A549 (cell line): ENCODE measurements at regions not wholly inside any gene's neighbourhood (a gene's known extent, or its start where the extent isn't known, plus 50 kb on each side); places are given as distances from the start of the nearest gene placed in this dataset.

Experiments
- ATAC-seq, 2 experiments: fragments of 200-7000 bp in 1 of 2; fragments of >200 bp in 1 of 2; cut with Nextera tagmentation in 1 of 2; cut with Tn5 transposase in 1 of 2; 3 replicates each; pipeline versions ENCODE4 v1.8.0 to v1.9.1; 2018 to 2020; ENCODE audit warnings: mild to moderate bottlenecking in 1 of 2, moderate library complexity in 1 of 2
- CTCF ChIA-PET: fragments of 300-600 bp; sonication (Branson Sonifier 250); formaldehyde crosslinking; extraction: SDS; loops from one replicate; lab custom pipeline; 2021; ENCODE audit warnings: antibody characterized with exemption, inconsistent platforms; lab: Yijun Ruan, JAX
- POLR2A ChIA-PET: fragments of 350-600 bp; formaldehyde crosslinking; extraction: SDS; loops from one replicate; lab custom pipeline; 2021; ENCODE audit warnings: antibody characterized with exemption, inconsistent platforms; lab: Yijun Ruan, JAX
- DNase-seq, 2 experiments: peaks; one replicate each; pipeline versions ENCODE4 v3.0.0 to v3.0.0-alpha.2; 2011 to 2016; ENCODE audit warnings: low read depth in 1 of 2, low spot score in 1 of 2
- FAIRE-seq: peaks from 2 replicates; lab custom pipeline; 2011; peaks lifted over from hg19 to GRCh38; lab: Jason Lieb, UNC
- H3K27ac ChIP-seq, 2 experiments: fragments of >200 bp; sonication (Bioruptor Twin); formaldehyde crosslinking; 3 replicates each; pipeline ENCODE4 v1.5.1; 2016 to 2017
- H3K4me1 ChIP-seq: fragments of >200 bp; sonication (Bioruptor Twin); formaldehyde crosslinking; 3 replicates; pipeline ENCODE4 v1.6.1; 2016
- H3K4me2 ChIP-seq: fragments of >200 bp; sonication (Bioruptor Twin); formaldehyde crosslinking; 3 replicates; pipeline ENCODE4 v1.6.1; 2016
- H3K4me3 ChIP-seq: fragments of >200 bp; sonication (Bioruptor Twin); formaldehyde crosslinking; 3 replicates; pipeline ENCODE4 v1.5.1; 2016
- H3K9me3 ChIP-seq: fragments of >200 bp; sonication (Bioruptor Twin); formaldehyde crosslinking; 3 replicates; pipeline ENCODE4 v1.6.1; 2016
- BCL3 ChIP-seq: fragments of >200 bp; sonication (Bioruptor Twin); formaldehyde crosslinking; IDR thresholded peaks from 3 replicates; pipeline ENCODE4 v1.6.1; 2016
- ESRRA ChIP-seq: fragments of 150-350 bp; IDR thresholded peaks from 2 replicates; pipeline ENCODE4 v1.6.1; 2014; ENCODE audit warnings: mild to moderate bottlenecking, low read length, borderline replicate concordance
- FOXS1 ChIP-seq: fragments of 250-450 bp; sonication (Bioruptor Pico); IDR thresholded peaks from 2 replicates; pipeline ENCODE4 v1.5.0; 2020; ENCODE audit warnings: mild to moderate bottlenecking, moderate library complexity
- HEYL ChIP-seq: fragments of 250-450 bp; sonication (Bioruptor Pico); IDR thresholded peaks from 2 replicates; pipeline ENCODE4 v1.8.0; 2021; ENCODE audit warnings: mild to moderate bottlenecking, moderate library complexity
- HOXA7 ChIP-seq: fragments of 250-450 bp; sonication (Bioruptor Pico); IDR thresholded peaks from 2 replicates; pipeline ENCODE4 v1.5.0; 2020; ENCODE audit warnings: mild to moderate bottlenecking, moderate library complexity
- HOXB13 ChIP-seq: fragments of 250-450 bp; sonication (Bioruptor Pico); IDR thresholded peaks from 2 replicates; pipeline ENCODE4 v1.5.0; 2020; ENCODE audit warnings: low read depth, mild to moderate bottlenecking, moderate library complexity
- JUN ChIP-seq, 2 experiments: fragments of >200 bp; sonication (Bioruptor Twin); formaldehyde crosslinking; IDR thresholded peaks; 2 replicates in 1 of 2; 3 replicates in 1 of 2; pipeline ENCODE4 v1.6.1; 2016 to 2017
- JUNB ChIP-seq: fragments of >200 bp; sonication (Bioruptor Twin); formaldehyde crosslinking; IDR thresholded peaks from 2 replicates; pipeline ENCODE4 v1.6.1; 2016
- KDM5A ChIP-seq: fragments of 200-600 bp; sonication (generic); IDR thresholded peaks from 2 replicates; pipeline ENCODE4 v1.6.1; 2016; ENCODE audit warnings: antibody characterized with exemption, mild to moderate bottlenecking
- NFE2L2 ChIP-seq: fragments of 150-350 bp; conservative IDR thresholded peaks from 2 replicates; pipeline ENCODE4 v1.6.1; 2014; ENCODE audit warnings: low read length
- PHF8 ChIP-seq: fragments of 200-600 bp; sonication (generic); IDR thresholded peaks from 2 replicates; pipeline ENCODE4 v1.6.1; 2016; ENCODE audit warnings: low read depth, mild to moderate bottlenecking, antibody characterized with exemption, moderate library complexity, borderline replicate concordance
- POLR2AphosphoS2 ChIP-seq: conservative IDR thresholded peaks from 2 replicates; pipeline ENCODE4 v1.6.1; 2012; ENCODE audit warnings: low read length, improper control_type of control experiment, inconsistent platforms
- RAD21 ChIP-seq, 2 experiments: fragments of >200 bp in 1 of 2; sonication (Bioruptor Twin) in 1 of 2; formaldehyde crosslinking in 1 of 2; IDR thresholded peaks in 1 of 2; conservative IDR thresholded peaks in 1 of 2; 2 replicates in 1 of 2; 3 replicates in 1 of 2; pipeline ENCODE4 v1.6.1; 2012 to 2018; ENCODE audit warnings: inconsistent platforms in 1 of 2
- RARB ChIP-seq: fragments of 250-450 bp; sonication (Bioruptor Pico); IDR thresholded peaks from 2 replicates; pipeline ENCODE4 v1.8.0; 2021; ENCODE audit warnings: mild to moderate bottlenecking, moderate library complexity
- REST ChIP-seq: fragments of 200-600 bp; sonication (generic); IDR thresholded peaks from 2 replicates; pipeline ENCODE4 v1.6.1; 2016; ENCODE audit warnings: antibody characterized with exemption, mild to moderate bottlenecking, moderate library complexity
- TFCP2L1 ChIP-seq: fragments of 250-450 bp; sonication (Bioruptor Pico); IDR thresholded peaks from 2 replicates; pipeline ENCODE4 v1.5.0; 2021; ENCODE audit warnings: mild to moderate bottlenecking
- TP53 ChIP-seq: fragments of 250-450 bp; sonication (Bioruptor Pico); IDR thresholded peaks from 2 replicates; pipeline ENCODE4 v1.5.0; 2021; ENCODE audit warnings: mild to moderate bottlenecking, moderate library complexity
- USF2 ChIP-seq: fragments of 450-650 bp; IDR thresholded peaks from 2 replicates; pipeline ENCODE4 v1.6.1; 2014; ENCODE audit warnings: antibody characterized with exemption
- ZC3H11A ChIP-seq: fragments of 450-650 bp; IDR thresholded peaks from 2 replicates; pipeline ENCODE4 v1.6.1; 2014; ENCODE audit warnings: antibody characterized with exemption, mild to moderate bottlenecking
- ZSCAN20 ChIP-seq: fragments of 250-450 bp; sonication (Bioruptor Pico); IDR thresholded peaks from 2 replicates; pipeline ENCODE4 v1.8.0; 2022; ENCODE audit warnings: mild to moderate bottlenecking, moderate library complexity
- WGBS: methylation state at CpG from one replicate; pipeline ENCODE4 v1.1.6; 2017; ENCODE audit errors: missing lambda C conversion rate; 5-methylcytosine and 5-hydroxymethylcytosine counted together
- TF ChIP-seq, protein P1 (sequence below): IDR thresholded peaks from 2 replicates; pipeline ENCODE4 v1.6.1; 2012; ENCODE audit warnings: low read depth, borderline replicate concordance
- TF ChIP-seq, protein P2 (sequence below): IDR thresholded peaks from 2 replicates; pipeline ENCODE4 v1.6.1; 2012

DNA sequence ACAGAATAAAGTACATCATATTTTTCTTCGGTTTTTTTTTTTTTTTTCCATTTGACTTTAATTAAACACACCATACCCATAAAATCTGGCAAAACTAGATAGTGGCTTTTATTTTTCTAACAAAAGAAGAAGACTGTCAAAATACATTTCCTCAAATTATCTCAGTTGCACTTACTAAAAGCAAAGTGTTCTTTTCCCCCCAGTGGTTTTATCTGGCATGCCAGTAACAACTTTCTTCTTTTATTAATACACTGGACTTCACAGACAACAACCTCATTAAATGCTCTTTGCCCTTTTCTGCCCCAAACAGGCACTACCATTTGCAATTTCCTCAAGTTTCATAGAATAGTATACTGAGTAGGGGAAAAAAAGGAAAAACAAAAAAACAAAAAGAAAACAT, 1792.3 kb downstream of the EFNA5 start:
- CTCF ChIA-PET, result interaction anchor here (0.6 kb wide), 1 partner anchor 42 kb away, joined by 3 read pairs; no protein-coding TSS in a partner anchor
- TF ChIP-seq TFCP2L1 (CRISPR knock-in tag) (no peak), PHF8 (no peak), HOXA7 (CRISPR knock-in tag) (no peak), RARB (CRISPR knock-in tag) (no peak), HOXB13 (CRISPR knock-in tag) (no peak), ZSCAN20 (CRISPR knock-in tag) (no peak), BCL3 (no peak), JUN (IDR thresholded peaks at IDR 0.05) (no peak), ESRRA (no peak), RAD21 (conservative IDR thresholded peaks at IDR 0.05 in 1 of 2, IDR thresholded peaks at IDR 0.05 in 1 of 2) (no peak), NFE2L2 (no peak), FOXS1 (CRISPR knock-in tag) (no peak), JUNB (no peak), KDM5A (no peak), TP53 (no peak), POLR2AphosphoS2 (no peak)
- TF ChIP-seq, all 56 proteins: peak for 0
- ATAC-seq, result no peak
- no peak for DNase-seq
- Histone ChIP-seq H3K4me1 (no peaks in the 10 kb centered on the region), H3K4me2 (no peak overlapping the region), H3K4me3 (no peak overlapping the region), H3K27ac (no peak overlapping the region), H3K9me3 (no peaks in the 10 kb centered on the region)
- no peak for FAIRE-seq
- WGBS, result 8% methylated on average over 1 of the region's 1 CpG
- POLR2A ChIA-PET, result no interaction called here

GRCh38 chr5:105877592-105877991, 1793.1 kb downstream of the EFNA5 start:
- no peaks in the 10 kb centered on the region for H3K4me1 ChIP-seq
- CTCF ChIA-PET, result interaction anchor here (0.6 kb wide), 1 partner anchor 41 kb away, joined by 3 read pairs; no protein-coding TSS in a partner anchor
- WGBS, result 81% methylated on average over 2 of the region's 2 CpGs
- FAIRE-seq (no peak), DNase-seq (no peak)
- TF ChIP-seq ZC3H11A (no peak), REST (no peak), HEYL (CRISPR knock-in tag) (no peak), HOXB13 (CRISPR knock-in tag) (no peak), TP53 (no peak), FOXS1 (CRISPR knock-in tag) (no peak), POLR2AphosphoS2 (no peak), USF2 (no peak)
- TF ChIP-seq, protein P1, sequence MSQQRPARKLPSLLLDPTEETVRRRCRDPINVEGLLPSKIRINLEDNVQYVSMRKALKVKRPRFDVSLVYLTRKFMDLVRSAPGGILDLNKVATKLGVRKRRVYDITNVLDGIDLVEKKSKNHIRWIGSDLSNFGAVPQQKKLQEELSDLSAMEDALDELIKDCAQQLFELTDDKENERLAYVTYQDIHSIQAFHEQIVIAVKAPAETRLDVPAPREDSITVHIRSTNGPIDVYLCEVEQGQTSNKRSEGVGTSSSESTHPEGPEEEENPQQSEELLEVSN, result no peak
- TF ChIP-seq, protein P2, sequence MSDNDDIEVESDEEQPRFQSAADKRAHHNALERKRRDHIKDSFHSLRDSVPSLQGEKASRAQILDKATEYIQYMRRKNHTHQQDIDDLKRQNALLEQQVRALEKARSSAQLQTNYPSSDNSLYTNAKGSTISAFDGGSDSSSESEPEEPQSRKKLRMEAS, result no peak
- TF ChIP-seq, all 56 proteins: peak for 0
- POLR2A ChIA-PET, result no interaction called here
- Histone ChIP-seq H3K9me3 (no peaks in the 10 kb centered on the region), H3K4me2 (no peak overlapping the region), H3K4me3 (no peak overlapping the region), H3K27ac (no peak overlapping the region)
- ATAC-seq, result no peak
